ENCODE measurements at regions not wholly inside any gene's neighbourhood (a gene's known extent, or its start where the extent isn't known, plus 50 kb on each side); places are given as distances from the start of the nearest gene placed in this dataset.

DNA sequence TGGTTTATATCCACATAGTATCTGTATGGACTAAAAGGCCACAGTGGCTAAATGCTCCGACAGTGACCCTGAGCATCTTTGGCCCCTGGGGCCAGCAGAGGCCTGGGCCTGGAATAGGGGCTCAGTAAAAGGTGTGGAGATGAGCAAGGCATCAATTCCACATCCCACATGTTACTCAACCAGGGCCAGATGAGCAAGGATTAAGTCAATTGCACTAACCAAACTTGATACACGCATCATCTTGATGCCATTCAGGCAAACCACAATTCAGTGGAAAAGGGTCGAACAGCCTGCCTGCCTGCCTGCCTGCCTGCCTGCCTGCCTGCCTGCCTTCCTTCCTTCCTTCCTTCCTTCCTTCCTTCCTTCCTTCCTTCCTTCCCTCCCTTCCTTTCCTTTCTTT, 53.5 kb upstream of the DNAJA2 start:
- H3K4me1 Mint-ChIP-seq: 0 out of 3 replicates have a peak, but pooled peaks cover 3% of the 10 kb centered on the region
- H3K4me2 ChIP-seq: no peak overlapping the region
- no peak overlapping the region for H3K4me3 Mint-ChIP-seq
- no peaks in the 10 kb centered on the region for H3K9me3 Mint-ChIP-seq
- no peaks in the 10 kb centered on the region for H3K4me1 ChIP-seq (ENCODE audit: insufficient read depth)
- TF ChIP-seq JUNB (IDR thresholded peaks at IDR 0.05; ENCODE audit: unreplicated experiment) (no peak), STAT1 (IDR thresholded peaks at IDR 0.05; ENCODE audit: unreplicated experiment) (no peak), CREB1 (CRISPR knock-in tag; IDR thresholded peaks at IDR 0.05; ENCODE audit: low read depth) (no peak), EZH2phosphoT487 (IDR thresholded peaks at IDR 0.05; ENCODE audit: unreplicated experiment) (no peak), NANOG (IDR thresholded peaks at IDR 0.05; ENCODE audit: borderline replicate concordance) (no peak), ZNF114 (CRISPR knock-in tag; IDR thresholded peaks at IDR 0.05) (no peak), ETS1 (IDR thresholded peaks at IDR 0.05) (no peak), POLR2AphosphoS5 (IDR thresholded peaks at IDR 0.05; ENCODE audit: low read depth) (no peak), CTCF (conservative IDR thresholded peaks at IDR 0.05; ENCODE audit: low read depth in 2 of 2) (no peak), EZH2 (IDR thresholded peaks at IDR 0.05; ENCODE audit: low read depth, unreplicated experiment) (no peak), ZNF331 (CRISPR knock-in tag; IDR thresholded peaks at IDR 0.05; ENCODE audit: low read depth) (no peak)
- TF ChIP-seq, protein P1, sequence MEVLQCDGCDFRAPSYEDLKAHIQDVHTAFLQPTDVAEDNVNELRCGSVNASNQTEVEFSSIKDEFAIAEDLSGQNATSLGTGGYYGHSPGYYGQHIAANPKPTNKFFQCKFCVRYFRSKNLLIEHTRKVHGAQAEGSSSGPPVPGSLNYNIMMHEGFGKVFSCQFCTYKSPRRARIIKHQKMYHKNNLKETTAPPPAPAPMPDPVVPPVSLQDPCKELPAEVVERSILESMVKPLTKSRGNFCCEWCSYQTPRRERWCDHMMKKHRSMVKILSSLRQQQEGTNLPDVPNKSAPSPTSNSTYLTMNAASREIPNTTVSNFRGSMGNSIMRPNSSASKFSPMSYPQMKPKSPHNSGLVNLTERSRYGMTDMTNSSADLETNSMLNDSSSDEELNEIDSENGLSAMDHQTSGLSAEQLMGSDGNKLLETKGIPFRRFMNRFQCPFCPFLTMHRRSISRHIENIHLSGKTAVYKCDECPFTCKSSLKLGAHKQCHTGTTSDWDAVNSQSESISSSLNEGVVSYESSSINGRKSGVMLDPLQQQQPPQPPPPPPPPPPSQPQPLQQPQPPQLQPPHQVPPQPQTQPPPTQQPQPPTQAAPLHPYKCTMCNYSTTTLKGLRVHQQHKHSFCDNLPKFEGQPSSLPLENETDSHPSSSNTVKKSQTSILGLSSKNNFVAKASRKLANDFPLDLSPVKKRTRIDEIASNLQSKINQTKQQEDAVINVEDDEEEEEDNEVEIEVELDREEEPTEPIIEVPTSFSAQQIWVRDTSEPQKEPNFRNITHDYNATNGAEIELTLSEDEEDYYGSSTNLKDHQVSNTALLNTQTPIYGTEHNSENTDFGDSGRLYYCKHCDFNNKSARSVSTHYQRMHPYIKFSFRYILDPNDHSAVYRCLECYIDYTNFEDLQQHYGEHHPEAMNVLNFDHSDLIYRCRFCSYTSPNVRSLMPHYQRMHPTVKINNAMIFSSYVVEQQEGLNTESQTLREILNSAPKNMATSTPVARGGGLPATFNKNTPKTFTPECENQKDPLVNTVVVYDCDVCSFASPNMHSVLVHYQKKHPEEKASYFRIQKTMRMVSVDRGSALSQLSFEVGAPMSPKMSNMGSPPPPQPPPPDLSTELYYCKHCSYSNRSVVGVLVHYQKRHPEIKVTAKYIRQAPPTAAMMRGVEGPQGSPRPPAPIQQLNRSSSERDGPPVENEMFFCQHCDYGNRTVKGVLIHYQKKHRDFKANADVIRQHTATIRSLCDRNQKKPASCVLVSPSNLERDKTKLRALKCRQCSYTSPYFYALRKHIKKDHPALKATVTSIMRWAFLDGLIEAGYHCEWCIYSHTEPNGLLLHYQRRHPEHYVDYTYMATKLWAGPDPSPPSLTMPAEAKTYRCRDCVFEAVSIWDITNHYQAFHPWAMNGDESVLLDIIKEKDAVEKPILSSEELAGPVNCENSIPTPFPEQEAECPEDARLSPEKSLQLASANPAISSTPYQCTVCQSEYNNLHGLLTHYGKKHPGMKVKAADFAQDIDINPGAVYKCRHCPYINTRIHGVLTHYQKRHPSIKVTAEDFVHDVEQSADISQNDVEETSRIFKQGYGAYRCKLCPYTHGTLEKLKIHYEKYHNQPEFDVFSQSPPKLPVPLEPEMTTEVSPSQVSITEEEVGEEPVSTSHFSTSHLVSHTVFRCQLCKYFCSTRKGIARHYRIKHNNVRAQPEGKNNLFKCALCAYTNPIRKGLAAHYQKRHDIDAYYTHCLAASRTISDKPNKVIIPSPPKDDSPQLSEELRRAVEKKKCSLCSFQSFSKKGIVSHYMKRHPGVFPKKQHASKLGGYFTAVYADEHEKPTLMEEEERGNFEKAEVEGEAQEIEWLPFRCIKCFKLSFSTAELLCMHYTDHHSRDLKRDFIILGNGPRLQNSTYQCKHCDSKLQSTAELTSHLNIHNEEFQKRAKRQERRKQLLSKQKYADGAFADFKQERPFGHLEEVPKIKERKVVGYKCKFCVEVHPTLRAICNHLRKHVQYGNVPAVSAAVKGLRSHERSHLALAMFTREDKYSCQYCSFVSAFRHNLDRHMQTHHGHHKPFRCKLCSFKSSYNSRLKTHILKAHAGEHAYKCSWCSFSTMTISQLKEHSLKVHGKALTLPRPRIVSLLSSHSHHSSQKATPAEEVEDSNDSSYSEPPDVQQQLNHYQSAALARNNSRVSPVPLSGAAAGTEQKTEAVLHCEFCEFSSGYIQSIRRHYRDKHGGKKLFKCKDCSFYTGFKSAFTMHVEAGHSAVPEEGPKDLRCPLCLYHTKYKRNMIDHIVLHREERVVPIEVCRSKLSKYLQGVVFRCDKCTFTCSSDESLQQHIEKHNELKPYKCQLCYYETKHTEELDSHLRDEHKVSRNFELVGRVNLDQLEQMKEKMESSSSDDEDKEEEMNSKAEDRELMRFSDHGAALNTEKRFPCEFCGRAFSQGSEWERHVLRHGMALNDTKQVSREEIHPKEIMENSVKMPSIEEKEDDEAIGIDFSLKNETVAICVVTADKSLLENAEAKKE (CRISPR knock-in tag; IDR thresholded peaks at IDR 0.05): no peak
- TF ChIP-seq, protein P2, sequence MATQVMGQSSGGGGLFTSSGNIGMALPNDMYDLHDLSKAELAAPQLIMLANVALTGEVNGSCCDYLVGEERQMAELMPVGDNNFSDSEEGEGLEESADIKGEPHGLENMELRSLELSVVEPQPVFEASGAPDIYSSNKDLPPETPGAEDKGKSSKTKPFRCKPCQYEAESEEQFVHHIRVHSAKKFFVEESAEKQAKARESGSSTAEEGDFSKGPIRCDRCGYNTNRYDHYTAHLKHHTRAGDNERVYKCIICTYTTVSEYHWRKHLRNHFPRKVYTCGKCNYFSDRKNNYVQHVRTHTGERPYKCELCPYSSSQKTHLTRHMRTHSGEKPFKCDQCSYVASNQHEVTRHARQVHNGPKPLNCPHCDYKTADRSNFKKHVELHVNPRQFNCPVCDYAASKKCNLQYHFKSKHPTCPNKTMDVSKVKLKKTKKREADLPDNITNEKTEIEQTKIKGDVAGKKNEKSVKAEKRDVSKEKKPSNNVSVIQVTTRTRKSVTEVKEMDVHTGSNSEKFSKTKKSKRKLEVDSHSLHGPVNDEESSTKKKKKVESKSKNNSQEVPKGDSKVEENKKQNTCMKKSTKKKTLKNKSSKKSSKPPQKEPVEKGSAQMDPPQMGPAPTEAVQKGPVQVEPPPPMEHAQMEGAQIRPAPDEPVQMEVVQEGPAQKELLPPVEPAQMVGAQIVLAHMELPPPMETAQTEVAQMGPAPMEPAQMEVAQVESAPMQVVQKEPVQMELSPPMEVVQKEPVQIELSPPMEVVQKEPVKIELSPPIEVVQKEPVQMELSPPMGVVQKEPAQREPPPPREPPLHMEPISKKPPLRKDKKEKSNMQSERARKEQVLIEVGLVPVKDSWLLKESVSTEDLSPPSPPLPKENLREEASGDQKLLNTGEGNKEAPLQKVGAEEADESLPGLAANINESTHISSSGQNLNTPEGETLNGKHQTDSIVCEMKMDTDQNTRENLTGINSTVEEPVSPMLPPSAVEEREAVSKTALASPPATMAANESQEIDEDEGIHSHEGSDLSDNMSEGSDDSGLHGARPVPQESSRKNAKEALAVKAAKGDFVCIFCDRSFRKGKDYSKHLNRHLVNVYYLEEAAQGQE (IDR thresholded peaks at IDR 0.05; ENCODE audit: unreplicated experiment): no peak
- no peak overlapping the region for H3K4me3 ChIP-seq
- no peaks in the 10 kb centered on the region for H3K36me3 Mint-ChIP-seq (ENCODE audit: low read depth)
- H3K36me3 ChIP-seq (ENCODE audit: insufficient read depth): no peaks in the 10 kb centered on the region
- H3K79me2 ChIP-seq (replicated peaks; ENCODE audit: insufficient read depth): no peaks in the 10 kb centered on the region
- no peak for DNase-seq (ENCODE audit: low spot score)
- peak overlapping the region; percentile 63; the same call in 1 of the 2 replicates for H2AFZ ChIP-seq
- H3K9me2 ChIP-seq (ENCODE audit: insufficient read depth): no peaks in the 10 kb centered on the region
- peaks cover 7% of the 10 kb centered on the region for H3K27me3 Mint-ChIP-seq (ENCODE audit: insufficient read depth, low read depth, poor library complexity)
- H3F3A ChIP-seq (replicated peaks; ENCODE audit: low read depth): no peaks in the 10 kb centered on the region
- H4K20me1 ChIP-seq (replicated peaks; ENCODE audit: insufficient read depth): no peaks in the 10 kb centered on the region
- H3K27me3 ChIP-seq (ENCODE audit: insufficient read depth): no peaks in the 10 kb centered on the region
- ATAC-seq: no peak
- no peak overlapping the region for H3K27ac ChIP-seq (ENCODE audit: low read depth)
- no peak overlapping the region for H3K27ac Mint-ChIP-seq
